IgD-negative memory B cell (primary cell): ENCODE measurements at regions not wholly inside any gene's neighbourhood (a gene's known extent, or its start where the extent isn't known, plus 50 kb on each side); places are given as distances from the start of the nearest gene placed in this dataset.

Source experiments
- H3K27ac Mint-ChIP-seq, 3 donors: one replicate each; pipeline ENCODE4 v1.8.0; 2020 to 2022; ENCODE audit warnings: mild to moderate bottlenecking in 3 of 3, mixed read lengths in 3 of 3, moderate library complexity in 1 of 3
- H3K27me3 Mint-ChIP-seq: one replicate; pipeline ENCODE4 v1.8.0; 2021; ENCODE audit warnings: mixed read lengths
- H3K36me3 Mint-ChIP-seq: one replicate; pipeline ENCODE4 v1.8.0; 2020; ENCODE audit warnings: mild to moderate bottlenecking, mixed read lengths
- H3K4me1 Mint-ChIP-seq, 3 donors: one replicate each; pipeline ENCODE4 v1.8.0; 2020 to 2022; ENCODE audit warnings: mixed read lengths in 3 of 3, mild to moderate bottlenecking in 1 of 3
- H3K4me3 Mint-ChIP-seq, 4 donors: one replicate each; pipeline ENCODE4 v1.8.0; 2020 to 2022; ENCODE audit warnings: mild to moderate bottlenecking in 4 of 4, mixed read lengths in 4 of 4, moderate library complexity in 3 of 4
- H3K9me3 Mint-ChIP-seq, 3 donors: one replicate each; pipeline ENCODE4 v1.8.0; 2020 to 2021; ENCODE audit warnings: mixed read lengths in 3 of 3, mild to moderate bottlenecking in 1 of 3

- no peak overlapping the region for H3K27ac Mint-ChIP-seq
- H3K27me3 Mint-ChIP-seq: peaks cover 25% of the 10 kb centered on the region
- peaks cover 0 to 3% (median 0%) of the 10 kb centered on the region in 3 donors for H3K4me1 Mint-ChIP-seq
- no peak overlapping the region for H3K4me3 Mint-ChIP-seq
- H3K9me3 Mint-ChIP-seq: peaks cover 0 to 1% (median 0%) of the 10 kb centered on the region in 3 donors
- H3K36me3 Mint-ChIP-seq: peaks cover 2% of the 10 kb centered on the region
Observed at GRCh38 chr2:23299476-23300195, 85.3 kb upstream of the KLHL29 start.

- Mint-ChIP-seq H3K4me1 (peaks cover 0 to 3% (median 0%) of the 10 kb centered on the region in 3 donors), H3K27me3 (peaks cover 25% of the 10 kb centered on the region), H3K9me3 (peaks cover 0 to 1% (median 0%) of the 10 kb centered on the region in 3 donors), H3K27ac (no peak overlapping the region), H3K36me3 (no peaks in the 10 kb centered on the region), H3K4me3 (no peak overlapping the region)
Observed at GRCh38 chr2:23301136-23301535, 83.8 kb upstream of the KLHL29 start.

- no peak overlapping the region for H3K4me3 Mint-ChIP-seq
- peaks cover 0 to 2% (median 0%) of the 10 kb centered on the region in 3 donors for H3K9me3 Mint-ChIP-seq
- no peak overlapping the region for H3K27ac Mint-ChIP-seq
- no peaks in the 10 kb centered on the region for H3K36me3 Mint-ChIP-seq
- peaks cover 18% of the 10 kb centered on the region for H3K27me3 Mint-ChIP-seq
- H3K4me1 Mint-ChIP-seq: peaks cover 0 to 3% (median 0%) of the 10 kb centered on the region in 3 donors
Observed at GRCh38 chr2:23302591-23302990, 82.4 kb upstream of the KLHL29 start.

- no peaks in the 10 kb centered on the region for H3K4me1 Mint-ChIP-seq
- H3K9me3 Mint-ChIP-seq: peaks cover 0 to 2% (median 0%) of the 10 kb centered on the region in 3 donors
- H3K27me3 Mint-ChIP-seq: peaks cover 19% of the 10 kb centered on the region
Observed at GRCh38 chr2:23306401-23306800, 78.6 kb upstream of the KLHL29 start.

GRCh38 chr2:23311186-23311585 lies 73.8 kb upstream of the KLHL29 start:
- Mint-ChIP-seq H3K27ac (no peak overlapping the region), H3K4me3 (no peak overlapping the region), H3K27me3 (peaks cover 11% of the 10 kb centered on the region), H3K4me1 (peaks cover 0 to 1% (median 0%) of the 10 kb centered on the region in 3 donors), H3K9me3 (peaks cover 0 to 2% (median 0%) of the 10 kb centered on the region in 3 donors), H3K36me3 (no peaks in the 10 kb centered on the region)

More at GRCh38 chr2:23306401-23306800, 78.6 kb upstream of the KLHL29 start:
- no peaks in the 10 kb centered on the region for H3K36me3 Mint-ChIP-seq
- H3K4me3 Mint-ChIP-seq: no peak overlapping the region
- no peak overlapping the region for H3K27ac Mint-ChIP-seq

GRCh38 chr2:23312996-23313606 lies 71.9 kb upstream of the KLHL29 start:
- H3K36me3 Mint-ChIP-seq: no peaks in the 10 kb centered on the region
- no peak overlapping the region for H3K4me3 Mint-ChIP-seq
- H3K4me1 Mint-ChIP-seq: peaks cover 0 to 1% (median 0%) of the 10 kb centered on the region in 3 donors
- H3K9me3 Mint-ChIP-seq: no peaks in the 10 kb centered on the region
- H3K27ac Mint-ChIP-seq: no peak overlapping the region
- H3K27me3 Mint-ChIP-seq: peaks cover 9% of the 10 kb centered on the region

- Mint-ChIP-seq H3K9me3 (no peaks in the 10 kb centered on the region), H3K36me3 (no peaks in the 10 kb centered on the region), H3K4me3 (no peak overlapping the region), H3K4me1 (peaks cover 0 to 4% (median 0%) of the 10 kb centered on the region in 3 donors), H3K27ac (no peak overlapping the region), H3K27me3 (peaks cover 7% of the 10 kb centered on the region)
Observed at GRCh38 chr2:23314687-23315086, 70.3 kb upstream of the KLHL29 start.

GRCh38 chr2:23320058-23320457 lies 64.9 kb upstream of the KLHL29 start:
- Mint-ChIP-seq H3K27me3 (peaks cover 15% of the 10 kb centered on the region), H3K36me3 (no peaks in the 10 kb centered on the region), H3K4me3 (no peak overlapping the region), H3K9me3 (no peaks in the 10 kb centered on the region), H3K27ac (no peak overlapping the region), H3K4me1 (peaks cover 0 to 2% (median 0%) of the 10 kb centered on the region in 3 donors)

GRCh38 chr2:23321751-23322150 lies 63.2 kb upstream of the KLHL29 start:
- no peak overlapping the region for H3K4me3 Mint-ChIP-seq
- H3K27me3 Mint-ChIP-seq: peaks cover 15% of the 10 kb centered on the region

GRCh38 chr2:23322567-23323197 lies 62.3 kb upstream of the KLHL29 start:
- H3K27me3 Mint-ChIP-seq: peaks cover 15% of the 10 kb centered on the region
- no peak overlapping the region for H3K4me3 Mint-ChIP-seq
- no peak overlapping the region for H3K27ac Mint-ChIP-seq
- peaks cover 0 to 2% (median 0%) of the 10 kb centered on the region in 3 donors for H3K9me3 Mint-ChIP-seq
- H3K36me3 Mint-ChIP-seq: no peaks in the 10 kb centered on the region
- H3K4me1 Mint-ChIP-seq: peaks cover 0 to 2% (median 0%) of the 10 kb centered on the region in 3 donors

More at GRCh38 chr2:23321751-23322150, 63.2 kb upstream of the KLHL29 start:
- Mint-ChIP-seq H3K9me3 (peaks cover 0 to 2% (median 0%) of the 10 kb centered on the region in 3 donors), H3K27ac (no peak overlapping the region), H3K4me1 (peaks cover 0 to 2% (median 0%) of the 10 kb centered on the region in 3 donors), H3K36me3 (no peaks in the 10 kb centered on the region)

- H3K9me3 Mint-ChIP-seq: peaks cover 0 to 2% (median 0%) of the 10 kb centered on the region in 3 donors
- no peaks in the 10 kb centered on the region for H3K36me3 Mint-ChIP-seq
- H3K4me3 Mint-ChIP-seq: no peak overlapping the region
- H3K27me3 Mint-ChIP-seq: peaks cover 15% of the 10 kb centered on the region
- H3K4me1 Mint-ChIP-seq: peaks cover 0 to 2% (median 0%) of the 10 kb centered on the region in 3 donors
- H3K27ac Mint-ChIP-seq: no peak overlapping the region
Observed at GRCh38 chr2:23323198-23323916, 61.6 kb upstream of the KLHL29 start.

GRCh38 chr2:23323917-23324680 lies 60.9 kb upstream of the KLHL29 start:
- H3K36me3 Mint-ChIP-seq: no peaks in the 10 kb centered on the region
- no peak overlapping the region for H3K27ac Mint-ChIP-seq
- H3K4me1 Mint-ChIP-seq: no peaks in the 10 kb centered on the region
- peaks cover 0 to 2% (median 0%) of the 10 kb centered on the region in 3 donors for H3K9me3 Mint-ChIP-seq
- H3K27me3 Mint-ChIP-seq: peaks cover 15% of the 10 kb centered on the region
- H3K4me3 Mint-ChIP-seq: no peak overlapping the region

GRCh38 chr2:23326330-23326729 lies 58.6 kb upstream of the KLHL29 start:
- peaks cover 0 to 2% (median 0%) of the 10 kb centered on the region in 3 donors for H3K9me3 Mint-ChIP-seq
- H3K36me3 Mint-ChIP-seq: no peaks in the 10 kb centered on the region
- peaks cover 10% of the 10 kb centered on the region for H3K27me3 Mint-ChIP-seq
- no peak overlapping the region for H3K4me3 Mint-ChIP-seq
- no peak overlapping the region for H3K27ac Mint-ChIP-seq
- H3K4me1 Mint-ChIP-seq: no peaks in the 10 kb centered on the region

- Mint-ChIP-seq H3K27ac (no peak overlapping the region), H3K9me3 (peaks cover 0 to 2% (median 0%) of the 10 kb centered on the region in 3 donors), H3K36me3 (no peaks in the 10 kb centered on the region), H3K4me3 (no peak overlapping the region), H3K27me3 (peaks cover 8% of the 10 kb centered on the region), H3K4me1 (no peaks in the 10 kb centered on the region)
Observed at GRCh38 chr2:23327416-23327815, 57.6 kb upstream of the KLHL29 start.
